ENCODE measurements at regions not wholly inside any gene's neighbourhood (a gene's known extent, or its start where the extent isn't known, plus 50 kb on each side); places are given as distances from the start of the nearest gene placed in this dataset.
"Not testable (repeated sequence)": the region's sequence is repeated elsewhere in the genome, so short reads cannot be mapped to it uniquely, and the experiment has no call there.

DNA sequence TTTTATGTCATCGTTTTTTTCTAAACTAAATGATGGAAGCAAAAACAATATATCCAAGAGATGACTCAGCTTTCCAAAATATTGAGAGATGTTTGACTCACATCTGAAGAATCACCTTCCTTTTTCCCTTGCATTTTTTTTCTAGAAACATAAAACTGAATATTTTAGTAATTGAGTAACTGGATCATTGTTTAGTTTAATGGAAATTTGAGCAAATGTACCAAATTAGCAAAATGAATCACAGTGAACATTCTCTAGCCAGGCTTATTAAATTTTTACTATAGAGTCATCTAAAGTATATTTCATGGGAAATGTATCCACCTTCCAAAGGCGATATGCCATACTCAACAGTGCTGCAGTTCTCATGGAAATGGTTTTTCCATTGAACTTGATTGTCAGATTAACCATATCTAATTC, 145.5 kb downstream of the TENT5A start:
- TF ChIP-seq Cebpa-rat (IDR thresholded peaks at IDR 0.05): no peak
- Histone ChIP-seq H3K4me3 (no peak overlapping the region), H3K27ac (no peak overlapping the region), H3K36me3 (no peaks in the 10 kb centered on the region), H3K4me1 (no peaks in the 10 kb centered on the region), H4K20me1 (no peaks in the 10 kb centered on the region), H3K9me3 (no peaks in the 10 kb centered on the region), H3K27me3 (no peaks in the 10 kb centered on the region), H3K9ac (no peak overlapping the region), H3K4me2 (no peak overlapping the region)

DNA sequence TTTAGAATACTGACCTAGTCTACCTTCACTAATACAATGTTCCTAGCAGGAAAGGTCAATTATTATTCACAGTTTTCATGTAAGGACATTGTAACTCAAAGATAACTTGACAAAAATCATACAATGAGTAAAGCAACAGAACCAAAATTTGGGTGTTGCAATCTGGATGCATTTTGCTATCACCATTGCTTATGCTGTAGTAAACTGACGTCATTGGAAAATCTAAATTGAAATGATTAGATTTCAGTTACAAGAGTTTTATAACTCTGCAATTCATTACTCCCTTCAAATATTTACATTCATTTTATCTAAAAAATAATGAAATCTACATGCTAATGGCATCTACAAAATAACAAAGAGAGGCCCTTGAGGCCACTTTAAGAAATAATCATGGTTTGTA, 147.0 kb downstream of the TENT5A start:
- H3K9me3 ChIP-seq: no peaks in the 10 kb centered on the region
- H3K27ac ChIP-seq: no peak overlapping the region
- no peak overlapping the region for H3K4me3 ChIP-seq
- no peak overlapping the region for H3K9ac ChIP-seq
- no peaks in the 10 kb centered on the region for H4K20me1 ChIP-seq
- no peaks in the 10 kb centered on the region for H3K36me3 ChIP-seq
- no peak overlapping the region for H3K4me2 ChIP-seq
- no peaks in the 10 kb centered on the region for H3K4me1 ChIP-seq
- TF ChIP-seq Cebpa-rat (IDR thresholded peaks at IDR 0.05): no peak
- H3K27me3 ChIP-seq: no peaks in the 10 kb centered on the region

DNA sequence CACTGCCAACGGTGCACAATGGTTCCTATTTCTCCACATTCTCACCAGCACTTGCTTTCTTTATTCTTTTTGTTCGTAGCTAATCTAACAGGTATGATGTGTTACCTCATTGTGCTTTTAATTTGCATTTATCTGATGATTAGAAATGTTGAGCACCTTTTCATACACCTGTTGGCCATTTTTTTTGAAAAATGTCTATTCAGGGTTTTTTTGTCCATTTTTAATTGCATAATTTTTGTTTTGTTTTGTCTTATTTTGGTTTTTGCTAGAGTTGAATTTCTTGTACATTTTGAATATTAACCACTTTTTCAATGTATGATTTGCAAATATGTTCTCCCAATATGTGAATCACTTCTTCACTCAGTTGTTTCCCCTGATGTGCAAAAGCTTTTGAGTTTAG, 150.6 kb downstream of the TENT5A start:
- Histone ChIP-seq H3K9ac (no peak overlapping the region), H3K4me1 (no peaks in the 10 kb centered on the region), H3K4me3 (no peak overlapping the region), H3K4me2 (no peak overlapping the region), H3K27ac (no peak overlapping the region), H3K27me3 (no peaks in the 10 kb centered on the region), H3K36me3 (no peaks in the 10 kb centered on the region), H4K20me1 (no peaks in the 10 kb centered on the region), H3K9me3 (no peaks in the 10 kb centered on the region)
- TF ChIP-seq Cebpa-rat (IDR thresholded peaks at IDR 0.05): no peak

DNA sequence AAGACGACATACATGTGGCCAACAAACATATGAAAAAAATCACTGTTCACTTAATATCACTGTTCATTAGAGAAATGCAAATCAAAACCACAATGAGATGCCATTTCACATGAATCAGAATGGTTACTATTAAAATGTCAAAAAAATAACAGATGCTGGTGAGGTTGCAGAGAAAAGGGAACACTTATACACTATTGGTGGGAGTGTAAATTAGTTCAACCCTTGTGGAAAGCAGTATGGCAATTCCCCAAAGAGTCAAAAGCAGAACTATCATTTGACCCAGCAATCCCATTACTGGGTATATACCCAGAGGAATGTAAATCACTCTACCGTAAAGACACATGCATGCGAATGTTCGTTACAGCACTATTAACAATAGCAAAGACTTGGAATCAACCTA, 152.0 kb downstream of the TENT5A start:
- H3K27ac ChIP-seq, H3K4me3 ChIP-seq, H3K4me1 ChIP-seq, H3K9me3 ChIP-seq, H3K36me3 ChIP-seq, H3K9ac ChIP-seq, H3K27me3 ChIP-seq, H3K4me2 ChIP-seq, H4K20me1 ChIP-seq: not testable (repeated sequence)

DNA sequence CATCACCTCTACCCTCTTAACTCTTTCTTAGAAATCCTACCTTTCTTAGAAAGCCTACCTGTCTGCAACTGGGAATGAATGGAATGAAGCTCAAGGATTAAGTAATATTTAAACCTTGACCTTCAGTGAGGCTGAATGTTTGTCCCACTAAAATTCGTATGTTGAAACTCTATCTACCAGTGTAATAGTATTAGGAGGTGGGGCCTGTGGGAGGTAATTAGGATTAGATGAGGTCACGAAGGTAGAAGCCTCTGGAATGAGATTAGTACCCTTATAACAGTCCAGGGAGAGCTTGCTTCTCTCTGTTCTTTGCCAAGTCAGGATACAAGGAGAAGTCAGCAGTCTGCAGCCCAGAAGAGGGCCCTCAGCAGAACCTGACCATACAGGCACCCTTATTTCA, 158.0 kb downstream of the TENT5A start:
- no peak overlapping the region for H3K27ac ChIP-seq
- H3K36me3 ChIP-seq: no peaks in the 10 kb centered on the region
- no peaks in the 10 kb centered on the region for H3K4me1 ChIP-seq
- TF ChIP-seq Cebpa-rat (IDR thresholded peaks at IDR 0.05): no peak
- no peak overlapping the region for H3K4me2 ChIP-seq
- no peak overlapping the region for H3K4me3 ChIP-seq
- H3K9ac ChIP-seq: no peak overlapping the region
- no peaks in the 10 kb centered on the region for H4K20me1 ChIP-seq
- H3K27me3 ChIP-seq: no peaks in the 10 kb centered on the region
- no peaks in the 10 kb centered on the region for H3K9me3 ChIP-seq

DNA sequence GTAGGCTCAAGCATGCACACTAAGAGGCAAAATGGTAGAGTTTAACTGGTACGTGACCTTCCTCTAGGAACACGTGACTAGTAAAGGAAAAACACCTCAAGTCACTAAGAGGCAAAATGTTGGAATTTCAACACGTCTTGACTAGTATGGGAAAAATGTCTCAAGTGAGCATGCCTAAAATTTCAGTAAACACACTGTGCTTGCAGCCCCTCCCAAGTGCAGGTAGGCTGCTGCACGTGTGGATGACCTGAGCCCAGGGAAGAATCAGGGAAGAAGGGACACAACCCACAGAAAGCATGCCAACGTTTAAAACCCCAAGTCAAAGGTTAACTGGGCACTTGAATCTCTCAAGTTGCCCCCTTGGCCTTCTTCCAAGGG, 162.2 kb downstream of the TENT5A start:
- H3K4me3 ChIP-seq: no peak overlapping the region
- H3K9me3 ChIP-seq: no peaks in the 10 kb centered on the region
- no peaks in the 10 kb centered on the region for H3K36me3 ChIP-seq
- H3K9ac ChIP-seq: no peak overlapping the region
- H3K27ac ChIP-seq: no peak overlapping the region
- H3K27me3 ChIP-seq: no peaks in the 10 kb centered on the region
- no peaks in the 10 kb centered on the region for H4K20me1 ChIP-seq
- no peaks in the 10 kb centered on the region for H3K4me1 ChIP-seq
- no peak for TF ChIP-seq Cebpa-rat (IDR thresholded peaks at IDR 0.05)
- H3K4me2 ChIP-seq: no peak overlapping the region

DNA sequence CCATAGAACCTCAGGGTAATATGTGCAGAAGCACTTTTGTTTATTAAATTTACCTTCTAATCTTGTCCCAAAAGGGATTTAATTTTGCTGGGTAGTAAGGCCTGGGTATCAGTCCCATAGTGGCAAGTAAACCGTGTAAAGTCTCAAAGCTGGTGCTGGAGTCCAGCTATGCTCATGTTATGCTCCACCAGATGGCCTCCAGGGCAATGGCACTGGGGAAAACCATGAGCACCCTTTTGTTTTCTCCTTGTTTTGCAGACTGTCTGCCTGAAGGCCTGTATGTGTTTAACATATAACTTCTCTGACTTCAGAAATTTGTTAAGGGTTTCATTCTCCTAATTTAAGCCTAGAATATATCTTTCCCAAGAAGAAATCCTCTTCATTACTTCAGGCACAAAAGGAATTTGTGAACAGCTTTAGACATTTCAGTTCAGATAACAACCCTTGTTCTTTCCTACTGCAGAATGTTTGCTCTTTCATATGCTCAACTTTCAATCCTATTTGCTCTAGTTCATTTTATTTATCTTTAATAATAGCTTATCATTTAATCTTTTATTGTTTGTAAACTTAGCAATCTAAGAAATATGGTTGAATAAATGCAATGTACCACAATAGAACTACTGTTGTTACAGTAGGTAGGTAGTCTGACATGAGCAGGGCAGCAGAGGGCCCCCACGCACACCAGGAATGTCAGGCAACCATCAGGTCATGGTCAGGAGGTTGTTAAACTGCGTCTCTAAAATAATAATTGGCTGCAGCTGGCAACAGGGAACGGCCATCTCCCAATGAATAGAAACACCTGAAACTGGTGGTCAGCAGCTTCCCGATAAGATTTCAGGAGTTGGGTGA, 162.8 kb downstream of the TENT5A start:
- H3K4me2 ChIP-seq: no peak overlapping the region

DNA sequence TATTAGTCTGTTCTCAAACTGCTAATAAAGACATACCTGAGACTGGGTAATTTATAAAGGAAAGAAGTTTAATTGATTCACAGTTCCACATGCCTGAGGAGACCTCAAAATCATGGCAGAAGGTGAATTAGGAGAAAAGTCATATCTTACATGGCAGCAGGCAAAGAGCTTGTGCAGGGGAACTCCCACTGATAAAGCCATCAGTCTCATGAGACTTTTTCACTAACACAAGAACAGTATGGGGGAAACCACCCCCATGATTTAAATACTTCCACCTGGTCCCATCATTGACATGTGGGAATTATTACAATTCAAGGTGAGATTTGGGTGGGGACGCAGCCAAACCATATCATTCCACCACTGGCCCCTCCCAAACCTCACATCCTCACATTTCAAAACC, 166.8 kb downstream of the TENT5A start:
- not testable (repeated sequence) for H3K4me2 ChIP-seq, H3K27me3 ChIP-seq, H3K9me3 ChIP-seq, H3K4me1 ChIP-seq, H3K4me3 ChIP-seq, H4K20me1 ChIP-seq, H3K9ac ChIP-seq, H3K36me3 ChIP-seq, H3K27ac ChIP-seq

More for the DNA sequence above, 162.8 kb downstream of the TENT5A start:
- Histone ChIP-seq H4K20me1 (no peaks in the 10 kb centered on the region), H3K9me3 (no peaks in the 10 kb centered on the region), H3K9ac (no peak overlapping the region), H3K27me3 (no peaks in the 10 kb centered on the region), H3K4me1 (no peaks in the 10 kb centered on the region), H3K4me3 (no peak overlapping the region), H3K27ac (no peak overlapping the region), H3K36me3 (no peaks in the 10 kb centered on the region)
- TF ChIP-seq Cebpa-rat (IDR thresholded peaks at IDR 0.05): no peak

DNA sequence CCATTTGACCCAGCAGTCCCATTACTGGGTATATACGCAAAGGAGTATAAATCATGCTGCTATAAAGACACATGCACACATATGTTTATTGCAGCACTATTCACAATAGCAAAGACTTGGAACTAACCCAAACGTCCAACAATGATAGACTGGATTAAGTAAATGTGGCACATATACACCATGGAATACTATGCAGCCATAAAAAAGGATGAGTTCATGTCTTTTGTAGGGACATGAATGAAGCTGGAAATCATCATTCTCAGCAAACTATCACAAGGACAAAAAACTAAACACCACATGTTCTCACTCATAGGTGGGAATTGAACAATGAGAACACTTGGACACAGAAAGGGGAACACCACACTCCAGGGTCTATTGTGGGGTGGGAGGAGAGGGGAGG, 168.3 kb downstream of the TENT5A start:
- not testable (repeated sequence) for H3K9ac ChIP-seq, H3K27ac ChIP-seq, H3K9me3 ChIP-seq, H4K20me1 ChIP-seq, H3K27me3 ChIP-seq, H3K4me1 ChIP-seq, H3K4me2 ChIP-seq, H3K4me3 ChIP-seq, H3K36me3 ChIP-seq

DNA sequence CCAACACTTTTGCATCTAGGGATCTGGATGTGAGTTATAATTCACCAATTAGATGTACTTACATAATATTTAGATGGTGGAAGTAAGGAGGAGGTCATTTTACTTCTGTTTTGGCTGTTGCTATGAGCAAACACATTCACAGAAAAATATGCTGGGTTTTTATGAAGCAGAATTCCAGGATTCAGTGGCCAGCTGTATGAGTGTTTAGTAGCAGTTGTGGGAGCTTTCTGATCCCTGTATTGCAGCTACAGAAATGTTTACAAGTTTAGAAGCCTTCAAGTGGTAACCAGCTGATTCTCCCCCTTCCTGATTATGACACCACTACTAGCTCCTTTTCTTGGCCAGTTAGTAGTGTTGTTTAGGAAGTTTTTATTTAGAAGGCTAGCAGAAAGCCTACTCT, 177.0 kb downstream of the TENT5A start:
- H3K4me3 ChIP-seq: no peak overlapping the region
- no peaks in the 10 kb centered on the region for H3K36me3 ChIP-seq
- H3K27ac ChIP-seq: no peak overlapping the region
- H3K27me3 ChIP-seq: no peaks in the 10 kb centered on the region
- no peaks in the 10 kb centered on the region for H3K4me1 ChIP-seq
- TF ChIP-seq Cebpa-rat (IDR thresholded peaks at IDR 0.05): no peak
- H3K9me3 ChIP-seq: no peaks in the 10 kb centered on the region
- no peak overlapping the region for H3K9ac ChIP-seq
- no peaks in the 10 kb centered on the region for H4K20me1 ChIP-seq
- H3K4me2 ChIP-seq: no peak overlapping the region

DNA sequence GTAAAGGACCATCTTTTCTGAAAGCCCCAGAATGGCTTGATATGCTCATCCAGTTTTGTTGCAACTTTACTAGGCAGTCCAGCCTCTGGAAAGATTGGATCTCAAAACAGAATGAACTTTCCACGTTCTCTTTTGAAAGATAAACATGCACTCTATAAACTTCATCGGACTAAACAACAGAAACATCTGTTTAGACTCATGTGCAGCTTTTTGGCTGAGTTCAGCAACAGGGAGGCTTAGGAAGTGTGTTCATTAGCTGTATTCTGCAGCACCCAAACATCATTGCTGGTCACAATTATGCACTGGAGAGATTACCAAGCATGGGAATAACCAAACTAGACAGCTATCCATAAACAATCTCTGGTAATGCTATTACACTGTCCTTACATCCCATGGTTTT, 180.5 kb downstream of the TENT5A start:
- no peak overlapping the region for H3K9ac ChIP-seq
- no peak overlapping the region for H3K4me3 ChIP-seq
- no peaks in the 10 kb centered on the region for H3K4me1 ChIP-seq
- H3K9me3 ChIP-seq: no peaks in the 10 kb centered on the region
- H3K27ac ChIP-seq: no peak overlapping the region
- H4K20me1 ChIP-seq: no peaks in the 10 kb centered on the region
- TF ChIP-seq Cebpa-rat (IDR thresholded peaks at IDR 0.05): no peak
- no peaks in the 10 kb centered on the region for H3K36me3 ChIP-seq
- H3K4me2 ChIP-seq: no peak overlapping the region
- H3K27me3 ChIP-seq: no peaks in the 10 kb centered on the region
